Kidney (tissue), 13 donors: ENCODE measurements at regions not wholly inside any gene's neighbourhood (a gene's known extent, or its start where the extent isn't known, plus 50 kb on each side); places are given as distances from the start of the nearest gene placed in this dataset.

Experiments
- DNase-seq, 5 donors: peaks; one replicate each; pipeline ENCODE4 v3.0.0-alpha.2; 2013 to 2020
- FAIRE-seq: peaks from 2 replicates; lab custom pipeline; 2012; peaks lifted over from hg19 to GRCh38; lab: Jason Lieb, UNC
- H3K27ac ChIP-seq, 2 donors: one replicate each; pipeline ENCODE4 v1.7.0; 2013; ENCODE audit warnings: low read depth in 2 of 2, low read length in 2 of 2, inconsistent platforms in 1 of 2
- H3K27me3 ChIP-seq: one replicate; pipeline ENCODE4 v1.7.1; 2013; ENCODE audit warnings: low read length, inconsistent platforms; ENCODE audit not compliant: control insufficient read depth, insufficient read depth
- H3K36me3 ChIP-seq, 3 donors: one replicate each; pipeline versions ENCODE4 v1.7.0 to v1.7.1; 2013; ENCODE audit warnings: low read length in 3 of 3, control low read depth in 1 of 3, inconsistent platforms in 1 of 3; ENCODE audit not compliant: insufficient read depth in 3 of 3, control insufficient read depth in 2 of 3
- H3K4me1 ChIP-seq, 3 donors: one replicate each; pipeline versions ENCODE4 v1.7.0 to v1.7.1; 2013; ENCODE audit warnings: low read length in 3 of 3, inconsistent platforms in 1 of 3, low read depth in 1 of 3; ENCODE audit not compliant: control insufficient read depth in 2 of 3, insufficient read depth in 2 of 3
- H3K4me3 ChIP-seq, 3 donors: one replicate each; pipeline versions ENCODE4 v1.7.0 to v1.8.1; 2013; ENCODE audit warnings: low read length in 3 of 3, control low read depth in 1 of 3, inconsistent platforms in 1 of 3
- H3K9ac ChIP-seq, 3 donors: one replicate each; pipeline versions ENCODE4 v1.7.0 to v1.7.1; 2013; ENCODE audit warnings: low read length in 3 of 3, control low read depth in 1 of 3, inconsistent platforms in 1 of 3
- H3K9me3 ChIP-seq, 3 donors: one replicate each; pipeline versions ENCODE4 v1.7.0 to v1.7.1; 2013; ENCODE audit warnings: low read length in 3 of 3, control low read depth in 1 of 3, inconsistent platforms in 1 of 3; ENCODE audit not compliant: control insufficient read depth in 2 of 3, insufficient read depth in 1 of 3
- intact Hi-C: fragments of 100-400 bp; cut with DNase I; formaldehyde crosslinking; loops from one replicate; pipeline ENCODE4 v1.11.1; 2022
- TF ChIP-seq, protein P1 (sequence below): IDR thresholded peaks from 3 replicates; pipeline ENCODE4 v1.5.1; 2012; ENCODE audit warnings: mild to moderate bottlenecking, moderate library complexity, borderline replicate concordance; ENCODE audit not compliant: insufficient read depth; ENCODE audit errors: extremely low read depth
- donor health status: control.
- donor health status: control.
- donor health status: control.
- donor health status: control.
- donor health status: control.
- donor health status: DM: yes; HTN: yes; CAD: no.
- donor health status: Normal renal cell carcinoma (clear cell type).

GRCh38 chr2:188919824-188920223 is 54.3 kb upstream of the COL3A1 start:
- H3K36me3 ChIP-seq: no peaks in the 10 kb centered on the region
- no peak overlapping the region for H3K4me3 ChIP-seq
- intact Hi-C loops: no loop called here
- FAIRE-seq (no peak), DNase-seq (no peak)
- no peak overlapping the region for H3K9ac ChIP-seq
- H3K4me1 ChIP-seq: no peaks in the 10 kb centered on the region
- TF ChIP-seq, protein P1, sequence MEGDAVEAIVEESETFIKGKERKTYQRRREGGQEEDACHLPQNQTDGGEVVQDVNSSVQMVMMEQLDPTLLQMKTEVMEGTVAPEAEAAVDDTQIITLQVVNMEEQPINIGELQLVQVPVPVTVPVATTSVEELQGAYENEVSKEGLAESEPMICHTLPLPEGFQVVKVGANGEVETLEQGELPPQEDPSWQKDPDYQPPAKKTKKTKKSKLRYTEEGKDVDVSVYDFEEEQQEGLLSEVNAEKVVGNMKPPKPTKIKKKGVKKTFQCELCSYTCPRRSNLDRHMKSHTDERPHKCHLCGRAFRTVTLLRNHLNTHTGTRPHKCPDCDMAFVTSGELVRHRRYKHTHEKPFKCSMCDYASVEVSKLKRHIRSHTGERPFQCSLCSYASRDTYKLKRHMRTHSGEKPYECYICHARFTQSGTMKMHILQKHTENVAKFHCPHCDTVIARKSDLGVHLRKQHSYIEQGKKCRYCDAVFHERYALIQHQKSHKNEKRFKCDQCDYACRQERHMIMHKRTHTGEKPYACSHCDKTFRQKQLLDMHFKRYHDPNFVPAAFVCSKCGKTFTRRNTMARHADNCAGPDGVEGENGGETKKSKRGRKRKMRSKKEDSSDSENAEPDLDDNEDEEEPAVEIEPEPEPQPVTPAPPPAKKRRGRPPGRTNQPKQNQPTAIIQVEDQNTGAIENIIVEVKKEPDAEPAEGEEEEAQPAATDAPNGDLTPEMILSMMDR: no peak
- no peaks in the 10 kb centered on the region for H3K9me3 ChIP-seq
- H3K27ac ChIP-seq: no peak overlapping the region
- no peaks in the 10 kb centered on the region for H3K27me3 ChIP-seq

- Histone ChIP-seq H3K9me3 (no peaks in the 10 kb centered on the region), H3K4me1 (no peaks in the 10 kb centered on the region), H3K36me3 (no peaks in the 10 kb centered on the region), H3K27me3 (no peaks in the 10 kb centered on the region), H3K27ac (no peak overlapping the region), H3K9ac (no peak overlapping the region), H3K4me3 (no peak overlapping the region)
- intact Hi-C loops: no loop called here
- TF ChIP-seq, protein P1: no peak
- FAIRE-seq: no peak
- DNase-seq: no peak
Observed at GRCh38 chr2:188922191-188922590, 52.0 kb upstream of the COL3A1 start.
